ENCODE measurements at regions not wholly inside any gene's neighbourhood (a gene's known extent, or its start where the extent isn't known, plus 50 kb on each side); places are given as distances from the start of the nearest gene placed in this dataset.
"Not testable (repeated sequence)": the region's sequence is repeated elsewhere in the genome, so short reads cannot be mapped to it uniquely, and the experiment has no call there.

DNA sequence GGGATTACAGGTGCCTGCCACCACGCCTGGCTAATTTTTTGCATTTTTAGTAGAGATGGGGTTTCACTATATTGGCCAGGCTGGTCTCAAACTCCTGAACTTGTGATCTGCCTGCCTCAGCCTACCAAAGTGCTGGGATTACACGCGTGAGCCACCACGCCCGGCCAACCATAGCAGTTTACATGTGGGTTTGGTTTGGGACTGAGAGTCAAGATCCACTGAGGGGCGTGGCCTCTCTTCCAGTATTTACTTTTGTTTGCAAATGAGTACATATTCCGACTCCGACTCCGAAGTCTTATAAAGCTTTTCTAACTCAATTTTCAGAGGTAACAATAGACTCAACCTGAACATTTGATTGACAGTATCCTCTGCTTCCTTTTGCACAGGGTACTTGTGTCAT lies 135.4 kb downstream of the LRIG2 start:
- TF ChIP-seq, protein P1, sequence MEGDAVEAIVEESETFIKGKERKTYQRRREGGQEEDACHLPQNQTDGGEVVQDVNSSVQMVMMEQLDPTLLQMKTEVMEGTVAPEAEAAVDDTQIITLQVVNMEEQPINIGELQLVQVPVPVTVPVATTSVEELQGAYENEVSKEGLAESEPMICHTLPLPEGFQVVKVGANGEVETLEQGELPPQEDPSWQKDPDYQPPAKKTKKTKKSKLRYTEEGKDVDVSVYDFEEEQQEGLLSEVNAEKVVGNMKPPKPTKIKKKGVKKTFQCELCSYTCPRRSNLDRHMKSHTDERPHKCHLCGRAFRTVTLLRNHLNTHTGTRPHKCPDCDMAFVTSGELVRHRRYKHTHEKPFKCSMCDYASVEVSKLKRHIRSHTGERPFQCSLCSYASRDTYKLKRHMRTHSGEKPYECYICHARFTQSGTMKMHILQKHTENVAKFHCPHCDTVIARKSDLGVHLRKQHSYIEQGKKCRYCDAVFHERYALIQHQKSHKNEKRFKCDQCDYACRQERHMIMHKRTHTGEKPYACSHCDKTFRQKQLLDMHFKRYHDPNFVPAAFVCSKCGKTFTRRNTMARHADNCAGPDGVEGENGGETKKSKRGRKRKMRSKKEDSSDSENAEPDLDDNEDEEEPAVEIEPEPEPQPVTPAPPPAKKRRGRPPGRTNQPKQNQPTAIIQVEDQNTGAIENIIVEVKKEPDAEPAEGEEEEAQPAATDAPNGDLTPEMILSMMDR (IDR thresholded peaks at IDR 0.05): not testable (repeated sequence)
- TF ChIP-seq ZFX (IDR thresholded peaks at IDR 0.05; ENCODE audit: borderline replicate concordance): not testable (repeated sequence)
